ENCODE measurements at regions not wholly inside any gene's neighbourhood (a gene's known extent, or its start where the extent isn't known, plus 50 kb on each side); places are given as distances from the start of the nearest gene placed in this dataset.
A peak's percentile ranks its signal among the peaks of the same experiment; 100 is the strongest.

- no peak for ATAC-seq
These were observed 194.2 kb upstream of the JUN start for GRCh38 chr1:58978096-58978495.

GRCh38 chr1:58979086-58979485, 195.2 kb upstream of the JUN start:
- ATAC-seq = no peak

- ATAC-seq = no peak
These were observed 195.8 kb upstream of the JUN start for GRCh38 chr1:58979677-58980076.

- no peak for ATAC-seq
These were observed 197.5 kb upstream of the JUN start for GRCh38 chr1:58981392-58981791.

GRCh38 chr1:58982259-58982998, 198.6 kb upstream of the JUN start:
- no peak for ATAC-seq

- no peak for ATAC-seq
These were observed 199.3 kb upstream of the JUN start for GRCh38 chr1:58983162-58983561.

- ATAC-seq = no peak
These were observed 199.9 kb upstream of the JUN start for GRCh38 chr1:58983633-58984245.

GRCh38 chr1:58986996-58987767, 203.3 kb upstream of the JUN start:
- ATAC-seq = peak; percentile 58 to 60

- ATAC-seq = no peak
These were observed 204.9 kb upstream of the JUN start for GRCh38 chr1:58988752-58989151.

GRCh38 chr1:58989845-58990244, 206.0 kb upstream of the JUN start:
- ATAC-seq = no peak

- no peak for ATAC-seq
These were observed 207.5 kb upstream of the JUN start for GRCh38 chr1:58991305-58991704.

- no peak for ATAC-seq
These were observed 208.8 kb upstream of the JUN start for GRCh38 chr1:58992643-58993042.

- ATAC-seq = no peak
These were observed 209.6 kb upstream of the JUN start for GRCh38 chr1:58993403-58993802.

- ATAC-seq = no peak
These were observed 210.8 kb upstream of the JUN start for GRCh38 chr1:58994664-58995063.

- ATAC-seq = peak in 1 of 2 donors; percentile 38
These were observed 212.7 kb upstream of the JUN start for GRCh38 chr1:58996341-58997059.

GRCh38 chr1:58997060-58997411, 213.2 kb upstream of the JUN start:
- no peak for ATAC-seq

GRCh38 chr1:58997637-58998036, 213.8 kb upstream of the JUN start:
- ATAC-seq = no peak

- ATAC-seq = no peak
These were observed 215.8 kb upstream of the JUN start for GRCh38 chr1:58999676-59000075.

- ATAC-seq = no peak
These were observed 220.9 kb upstream of the JUN start for GRCh38 chr1:59004755-59005154.

GRCh38 chr1:59005491-59006288, 221.8 kb upstream of the JUN start:
- no peak for ATAC-seq

GRCh38 chr1:59006289-59006658, 222.4 kb upstream of the JUN start:
- no peak for ATAC-seq

- no peak for ATAC-seq
These were observed 223.1 kb upstream of the JUN start for GRCh38 chr1:59006932-59007331.

GRCh38 chr1:59007429-59007819, 223.6 kb upstream of the JUN start:
- no peak for ATAC-seq
